ENCODE measurements at regions not wholly inside any gene's neighbourhood (a gene's known extent, or its start where the extent isn't known, plus 50 kb on each side); places are given as distances from the start of the nearest gene placed in this dataset.
"Not testable (repeated sequence)": the region's sequence is repeated elsewhere in the genome, so short reads cannot be mapped to it uniquely, and the experiment has no call there.

DNA sequence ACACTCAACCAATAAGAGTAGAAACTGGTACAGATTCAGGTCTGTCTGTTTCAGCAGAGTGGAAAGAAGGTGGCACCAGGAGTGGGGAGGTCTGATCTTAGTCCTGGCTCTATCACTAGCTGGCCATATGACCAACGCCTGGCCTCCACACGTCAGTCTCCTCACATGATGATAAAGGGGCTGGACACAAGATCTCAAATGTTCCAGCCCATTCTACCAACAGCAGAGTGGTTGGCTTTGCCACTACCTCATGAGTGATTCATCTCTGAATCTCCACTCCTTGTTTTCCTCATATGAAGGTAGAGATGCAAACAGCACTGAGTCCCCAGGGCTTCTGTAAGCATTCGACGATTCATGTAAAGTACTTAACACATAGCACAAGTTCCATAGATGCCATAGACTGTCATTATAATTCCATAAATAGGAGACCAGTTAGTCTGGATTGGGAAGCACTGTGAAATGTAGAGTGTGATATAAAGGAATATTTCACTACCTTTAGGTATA is 281.9 kb upstream of the ASIC2 start:
- TF ChIP-seq, protein P1, sequence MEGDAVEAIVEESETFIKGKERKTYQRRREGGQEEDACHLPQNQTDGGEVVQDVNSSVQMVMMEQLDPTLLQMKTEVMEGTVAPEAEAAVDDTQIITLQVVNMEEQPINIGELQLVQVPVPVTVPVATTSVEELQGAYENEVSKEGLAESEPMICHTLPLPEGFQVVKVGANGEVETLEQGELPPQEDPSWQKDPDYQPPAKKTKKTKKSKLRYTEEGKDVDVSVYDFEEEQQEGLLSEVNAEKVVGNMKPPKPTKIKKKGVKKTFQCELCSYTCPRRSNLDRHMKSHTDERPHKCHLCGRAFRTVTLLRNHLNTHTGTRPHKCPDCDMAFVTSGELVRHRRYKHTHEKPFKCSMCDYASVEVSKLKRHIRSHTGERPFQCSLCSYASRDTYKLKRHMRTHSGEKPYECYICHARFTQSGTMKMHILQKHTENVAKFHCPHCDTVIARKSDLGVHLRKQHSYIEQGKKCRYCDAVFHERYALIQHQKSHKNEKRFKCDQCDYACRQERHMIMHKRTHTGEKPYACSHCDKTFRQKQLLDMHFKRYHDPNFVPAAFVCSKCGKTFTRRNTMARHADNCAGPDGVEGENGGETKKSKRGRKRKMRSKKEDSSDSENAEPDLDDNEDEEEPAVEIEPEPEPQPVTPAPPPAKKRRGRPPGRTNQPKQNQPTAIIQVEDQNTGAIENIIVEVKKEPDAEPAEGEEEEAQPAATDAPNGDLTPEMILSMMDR (IDR thresholded peaks at IDR 0.05; ENCODE audit: insufficient read depth, low read depth, low read length) = no peak
- CTCF ChIA-PET = no interaction called here
- H3K36me3 ChIP-seq (ENCODE audit: control insufficient read depth, insufficient read depth, low read length) = no peaks in the 10 kb centered on the region

DNA sequence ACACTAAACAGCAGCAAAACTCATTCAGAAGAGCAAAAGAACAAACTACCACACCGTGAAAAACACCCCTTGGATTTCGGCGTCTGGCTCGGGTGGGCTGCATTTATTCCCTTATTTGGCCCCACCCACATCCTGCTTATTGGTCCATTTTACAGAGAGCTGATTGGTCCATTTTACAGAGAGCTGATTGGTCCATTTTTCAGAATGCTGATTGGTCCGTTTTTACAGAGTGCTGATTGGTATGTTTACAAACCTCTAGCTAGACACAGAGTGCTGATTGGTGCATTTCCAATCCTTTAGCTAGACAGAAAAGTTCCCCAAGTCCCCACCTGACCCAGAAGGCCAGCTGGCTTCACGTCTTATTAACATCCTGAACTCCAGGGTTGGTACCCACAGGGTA is 286.6 kb upstream of the ASIC2 start:
- DNase-seq (ENCODE audit: low read depth); CTCF ChIA-PET; POLR2A ChIA-PET; H3K27me3 ChIP-seq (ENCODE audit: control insufficient read depth, insufficient read depth, low read length); H3K4me3 ChIP-seq (ENCODE audit: low read depth, low read length); H3K36me3 ChIP-seq (ENCODE audit: control insufficient read depth, insufficient read depth, low read length): not testable (repeated sequence)

More for the DNA sequence above, 281.9 kb upstream of the ASIC2 start:
- no peak for DNase-seq (ENCODE audit: low read depth)
- POLR2A ChIA-PET = no interaction called here
- H3K27me3 ChIP-seq (ENCODE audit: control insufficient read depth, insufficient read depth, low read length) = no peaks in the 10 kb centered on the region
- H3K4me3 ChIP-seq (ENCODE audit: low read depth, low read length) = no peak overlapping the region

DNA sequence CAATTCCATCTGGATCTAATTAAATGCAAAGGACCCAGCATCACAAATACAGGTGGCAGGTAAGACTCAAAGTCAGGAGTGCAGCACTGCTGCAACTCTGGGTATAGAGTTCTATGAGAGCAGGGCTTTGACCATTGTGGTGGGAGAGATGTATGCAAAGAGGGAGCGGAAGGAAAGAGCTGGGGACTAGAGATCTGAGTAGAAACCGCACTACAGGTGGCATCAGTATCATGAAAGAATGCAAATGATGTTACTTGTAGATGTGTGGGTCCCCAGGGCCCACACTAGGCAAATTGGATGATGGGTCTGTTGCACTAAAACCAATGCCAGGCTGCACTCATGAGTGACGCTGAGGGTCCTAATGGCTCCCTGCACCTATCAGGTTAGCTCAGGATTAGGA is 287.1 kb upstream of the ASIC2 start:
- TF ChIP-seq, protein P1 (IDR thresholded peaks at IDR 0.05; ENCODE audit: insufficient read depth, low read depth, low read length) = no peak
- POLR2A ChIA-PET = no interaction called here
- CTCF ChIA-PET = no interaction called here

DNA sequence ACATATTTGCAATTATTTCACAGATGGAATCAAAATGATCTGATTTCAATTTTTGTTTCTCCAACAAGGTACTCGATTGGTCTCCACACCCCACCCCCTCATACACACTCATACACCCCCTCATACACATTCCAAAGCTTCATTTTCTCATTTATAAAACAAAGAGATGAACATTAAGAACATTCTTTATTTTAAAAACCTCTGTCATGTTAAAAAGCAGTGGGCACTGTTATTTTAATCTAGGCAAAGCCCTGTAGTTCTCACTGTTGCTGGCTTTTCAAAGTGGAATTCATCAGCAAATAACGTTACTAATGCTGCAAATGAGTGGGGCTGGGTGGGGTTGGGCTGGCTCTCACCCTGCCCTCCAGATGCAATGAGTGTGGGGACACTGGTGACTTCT is 289.6 kb upstream of the ASIC2 start:
- no peak for DNase-seq (ENCODE audit: low read depth)
- Histone ChIP-seq H3K27me3 (ENCODE audit: control insufficient read depth, insufficient read depth, low read length) (no peaks in the 10 kb centered on the region), H3K36me3 (ENCODE audit: control insufficient read depth, insufficient read depth, low read length) (no peaks in the 10 kb centered on the region), H3K4me3 (ENCODE audit: low read depth, low read length) (no peak overlapping the region)
- CTCF ChIA-PET = interaction anchor here (0.7 to 1.5 kb wide), 2 partner anchors 13 to 1166 kb away, joined by 3 read pairs; no protein-coding TSS in a partner anchor
- POLR2A ChIA-PET = no interaction called here
- TF ChIP-seq, protein P1 (IDR thresholded peaks at IDR 0.05; ENCODE audit: insufficient read depth, low read depth, low read length) = no peak

More for the DNA sequence above, 287.1 kb upstream of the ASIC2 start:
- no peaks in the 10 kb centered on the region for H3K27me3 ChIP-seq (ENCODE audit: control insufficient read depth, insufficient read depth, low read length)
- no peaks in the 10 kb centered on the region for H3K36me3 ChIP-seq (ENCODE audit: control insufficient read depth, insufficient read depth, low read length)
- no peak overlapping the region for H3K4me3 ChIP-seq (ENCODE audit: low read depth, low read length)
- no peak for DNase-seq (ENCODE audit: low read depth)

DNA sequence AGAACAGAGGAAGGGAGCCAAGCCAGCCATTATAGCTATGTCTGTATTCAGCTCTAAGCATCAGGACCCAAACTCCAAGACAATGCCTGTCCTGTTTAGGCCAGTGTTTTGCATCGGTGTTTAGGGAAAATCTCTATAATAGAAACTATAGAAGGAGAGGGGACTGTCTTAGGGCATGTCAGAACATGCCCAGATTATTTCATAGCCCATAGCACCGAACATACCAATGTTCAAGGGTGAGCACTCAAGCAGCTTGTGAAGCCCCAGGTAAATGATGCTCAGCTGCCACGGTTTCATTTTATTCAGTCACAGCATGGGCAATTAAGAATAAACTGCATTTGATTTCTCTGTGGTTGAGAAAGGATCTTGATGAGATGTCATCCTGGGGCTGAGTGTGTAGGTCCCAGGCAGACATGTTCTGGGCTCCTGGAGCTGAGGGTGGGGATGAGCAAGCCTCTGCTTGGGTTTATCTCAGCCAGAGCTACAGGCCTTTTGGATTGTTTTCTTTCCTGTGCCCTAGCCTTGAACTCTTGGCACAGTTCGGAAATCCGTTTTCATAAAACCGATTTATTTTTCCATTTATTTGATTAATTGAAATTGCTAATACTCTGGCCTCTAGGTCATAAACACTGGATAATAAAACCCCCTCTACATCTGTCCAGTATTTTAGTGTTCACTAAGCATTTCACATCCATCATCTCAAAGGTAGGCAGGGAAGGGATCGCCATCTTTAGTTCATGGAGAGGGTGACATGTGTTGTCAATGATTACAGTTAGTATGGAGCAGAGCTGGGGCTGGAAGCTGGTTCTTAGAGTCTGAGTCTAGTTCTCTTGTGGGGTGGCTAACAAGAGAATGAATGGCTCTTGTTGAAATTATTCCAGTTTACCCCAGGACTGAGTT is 290.7 kb upstream of the ASIC2 start:
- H3K4me3 ChIP-seq (ENCODE audit: low read depth, low read length) = no peak overlapping the region
- POLR2A ChIA-PET = no interaction called here
- no peaks in the 10 kb centered on the region for H3K36me3 ChIP-seq (ENCODE audit: control insufficient read depth, insufficient read depth, low read length)
- no peaks in the 10 kb centered on the region for H3K27me3 ChIP-seq (ENCODE audit: control insufficient read depth, insufficient read depth, low read length)
- CTCF ChIA-PET = interaction anchor here (0.5 to 1.5 kb wide), 2 partner anchors 10 to 14 kb away, joined by 3 to 5 read pairs; no protein-coding TSS in a partner anchor
- DNase-seq (ENCODE audit: low read depth) = no peak
- TF ChIP-seq, protein P1 (IDR thresholded peaks at IDR 0.05; ENCODE audit: insufficient read depth, low read depth, low read length) = no peak
